H1 (cell line): ENCODE measurements at regions not wholly inside any gene's neighbourhood (a gene's known extent, or its start where the extent isn't known, plus 50 kb on each side); places are given as distances from the start of the nearest gene placed in this dataset.

Source experiments
- ASH2L ChIP-seq: fragments of 200-600, 300-600 bp; sonication (generic); IDR thresholded peaks from one replicate; pipeline ENCODE4 v1.7.1; 2017; ENCODE audit warnings: low read length
- HDAC6 ChIP-seq: IDR thresholded peaks from one replicate; pipeline ENCODE4 v1.7.1; 2012; ENCODE audit warnings: low read depth, mild to moderate bottlenecking, inconsistent platforms, low read length, moderate library complexity

DNA sequence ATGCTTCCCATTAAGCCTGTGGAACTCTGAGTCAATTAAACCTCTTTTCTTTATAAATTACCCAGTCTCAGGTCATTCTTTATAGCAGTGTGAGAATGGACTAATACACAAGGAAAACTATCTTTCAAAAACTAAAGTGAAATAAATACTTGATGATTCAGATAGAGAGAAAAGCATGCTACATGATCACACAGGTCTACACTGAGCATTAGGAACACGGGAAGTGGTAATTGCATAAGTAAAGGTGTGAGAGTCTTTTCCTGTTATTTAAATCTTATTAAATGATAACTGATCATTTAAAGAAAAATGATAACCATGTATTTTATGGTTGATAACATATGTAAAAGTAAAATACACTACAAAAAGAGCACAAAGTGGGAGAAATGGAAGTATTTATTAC, 812.0 kb upstream of the RAB6C start (continued):
- TF ChIP-seq HDAC6 (no peak), ASH2L (no peak)
